ENCODE measurements at regions not wholly inside any gene's neighbourhood (a gene's known extent, or its start where the extent isn't known, plus 50 kb on each side); places are given as distances from the start of the nearest gene placed in this dataset.
"Not testable (repeated sequence)": the region's sequence is repeated elsewhere in the genome, so short reads cannot be mapped to it uniquely, and the experiment has no call there.

- ChIA-PET POLR2A (no interaction called here), CTCF (no interaction called here)
- no peak for DNase-seq (ENCODE audit: extremely low spot score)
- no peak for TF ChIP-seq CTCF (IDR thresholded peaks at IDR 0.05; ENCODE audit: control extremely low read depth, extremely low read depth, low read depth, missing control alignments)
Measured at GRCh38 chr5:86686046-86686445, 68.3 kb downstream of the COX7C start.

GRCh38 chr5:86688406-86688805 is 70.7 kb downstream of the COX7C start:
- CTCF ChIA-PET = interaction anchor here (3.5 kb wide), 1 partner anchor 9 kb away, joined by 19 read pairs; no protein-coding TSS in a partner anchor
- no peak for DNase-seq (ENCODE audit: extremely low spot score)
- POLR2A ChIA-PET = no interaction called here
- no peak for TF ChIP-seq CTCF (IDR thresholded peaks at IDR 0.05; ENCODE audit: control extremely low read depth, extremely low read depth, low read depth, missing control alignments)

- CTCF ChIA-PET = interaction anchor here (3.5 kb wide), 1 partner anchor 10 kb away, joined by 19 read pairs; no protein-coding TSS in a partner anchor
- DNase-seq (ENCODE audit: extremely low spot score) = no peak
- POLR2A ChIA-PET = no interaction called here
- no peak for TF ChIP-seq CTCF (IDR thresholded peaks at IDR 0.05; ENCODE audit: control extremely low read depth, extremely low read depth, low read depth, missing control alignments)
Measured at GRCh38 chr5:86689103-86689729, 71.5 kb downstream of the COX7C start.

- ChIA-PET POLR2A (no interaction called here), CTCF (interaction anchor here (1.1 kb wide), 1 partner anchor 27 kb away, joined by 3 read pairs; no protein-coding TSS in a partner anchor)
- no peak for TF ChIP-seq CTCF (IDR thresholded peaks at IDR 0.05; ENCODE audit: control extremely low read depth, extremely low read depth, low read depth, missing control alignments)
- no peak for DNase-seq (ENCODE audit: extremely low spot score)
Measured at GRCh38 chr5:86709157-86709881, 91.6 kb downstream of the COX7C start.

GRCh38 chr5:86716121-86716520 is 98.4 kb downstream of the COX7C start:
- POLR2A ChIA-PET = no interaction called here
- no peak for DNase-seq (ENCODE audit: extremely low spot score)
- no peak for TF ChIP-seq CTCF (IDR thresholded peaks at IDR 0.05; ENCODE audit: control extremely low read depth, extremely low read depth, low read depth, missing control alignments)
- CTCF ChIA-PET = no interaction called here

GRCh38 chr5:86731319-86732117 is 113.8 kb downstream of the COX7C start:
- CTCF ChIA-PET; POLR2A ChIA-PET; DNase-seq (ENCODE audit: extremely low spot score): not testable (repeated sequence)

GRCh38 chr5:86735370-86735769 is 117.6 kb downstream of the COX7C start:
- TF ChIP-seq CTCF (IDR thresholded peaks at IDR 0.05; ENCODE audit: control extremely low read depth, extremely low read depth, low read depth, missing control alignments) = no peak
- ChIA-PET POLR2A (no interaction called here), CTCF (no interaction called here)
- no peak for DNase-seq (ENCODE audit: extremely low spot score)
